ENCODE measurements at regions not wholly inside any gene's neighbourhood (a gene's known extent, or its start where the extent isn't known, plus 50 kb on each side); places are given as distances from the start of the nearest gene placed in this dataset.

GRCh38 chr11:116257883-116258282, 514.9 kb downstream of the BUD13 start:
- no peak for DNase-seq (ENCODE audit: low read depth)
- no peak overlapping the region for H3K4me3 ChIP-seq (ENCODE audit: control insufficient read depth, low read depth, low read length)
- TF ChIP-seq CTCF (conservative IDR thresholded peaks at IDR 0.05; ENCODE audit: control insufficient read depth, insufficient read depth, low read depth, low read length), result no peak

GRCh38 chr11:116257092-116257491, 515.7 kb downstream of the BUD13 start:
- no peak overlapping the region for H3K4me3 ChIP-seq (ENCODE audit: control insufficient read depth, low read depth, low read length)
- no peak for DNase-seq (ENCODE audit: low read depth)
- no peak for TF ChIP-seq CTCF (conservative IDR thresholded peaks at IDR 0.05; ENCODE audit: control insufficient read depth, insufficient read depth, low read depth, low read length)

GRCh38 chr11:116256215-116256614, 516.6 kb downstream of the BUD13 start:
- DNase-seq (ENCODE audit: low read depth), result no peak
- no peak for TF ChIP-seq CTCF (conservative IDR thresholded peaks at IDR 0.05; ENCODE audit: control insufficient read depth, insufficient read depth, low read depth, low read length)
- no peak overlapping the region for H3K4me3 ChIP-seq (ENCODE audit: control insufficient read depth, low read depth, low read length)

- no peak for DNase-seq (ENCODE audit: low read depth)
- no peak overlapping the region for H3K4me3 ChIP-seq (ENCODE audit: control insufficient read depth, low read depth, low read length)
- no peak for TF ChIP-seq CTCF (conservative IDR thresholded peaks at IDR 0.05; ENCODE audit: control insufficient read depth, insufficient read depth, low read depth, low read length)
Observed at GRCh38 chr11:116255321-116255953, 517.4 kb downstream of the BUD13 start.

GRCh38 chr11:116250155-116250554, 522.6 kb downstream of the BUD13 start:
- no peak overlapping the region for H3K4me3 ChIP-seq (ENCODE audit: control insufficient read depth, low read depth, low read length)
- DNase-seq (ENCODE audit: low read depth), result no peak
- TF ChIP-seq CTCF (conservative IDR thresholded peaks at IDR 0.05; ENCODE audit: control insufficient read depth, insufficient read depth, low read depth, low read length), result no peak

- no peak for TF ChIP-seq CTCF (conservative IDR thresholded peaks at IDR 0.05; ENCODE audit: control insufficient read depth, insufficient read depth, low read depth, low read length)
- DNase-seq (ENCODE audit: low read depth), result no peak
- no peak overlapping the region for H3K4me3 ChIP-seq (ENCODE audit: control insufficient read depth, low read depth, low read length)
Observed at GRCh38 chr11:116249561-116249960, 523.2 kb downstream of the BUD13 start.

- no peak for TF ChIP-seq CTCF (conservative IDR thresholded peaks at IDR 0.05; ENCODE audit: control insufficient read depth, insufficient read depth, low read depth, low read length)
- H3K4me3 ChIP-seq (ENCODE audit: control insufficient read depth, low read depth, low read length), result no peak overlapping the region
- DNase-seq (ENCODE audit: low read depth), result no peak
Observed at GRCh38 chr11:116244889-116245288, 527.9 kb downstream of the BUD13 start.

All from fibroblast of mammary gland (primary cell).